GM18867 (cell line): ENCODE measurements at regions not wholly inside any gene's neighbourhood (a gene's known extent, or its start where the extent isn't known, plus 50 kb on each side); places are given as distances from the start of the nearest gene placed in this dataset.

Source experiments
- ATAC-seq: cut with Tn5 transposase; IDR thresholded peaks from one replicate; pipeline ENCODE4 v1.9.1; 2021; ENCODE audit warnings: mild to moderate bottlenecking, moderate library complexity; ENCODE audit not compliant: unreplicated experiment

GRCh38 chr5:143476601-143477211, 73.2 kb upstream of the NR3C1 start:
- ATAC-seq, result no peak

GRCh38 chr5:143474616-143475015, 71.1 kb upstream of the NR3C1 start:
- ATAC-seq, result no peak

DNA sequence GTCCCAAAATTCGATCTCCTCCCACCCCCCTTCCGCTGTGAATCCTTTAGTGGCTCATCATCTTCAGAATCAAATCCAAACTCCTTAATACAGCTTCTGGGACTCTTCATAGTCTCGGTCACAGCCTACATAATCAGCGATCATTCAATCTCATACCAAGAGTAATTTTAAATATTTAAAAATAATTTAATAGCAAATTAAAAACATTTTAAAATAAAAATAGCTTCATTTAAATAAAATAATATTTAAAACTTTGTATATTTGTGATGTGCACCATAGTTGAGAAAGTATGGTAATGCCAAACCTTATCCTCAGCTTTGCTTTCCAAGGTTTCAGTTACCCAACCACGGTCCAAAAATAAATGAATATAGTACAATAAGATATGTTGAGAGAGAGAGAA, 70.0 kb upstream of the NR3C1 start:
- ATAC-seq, result no peak

- no peak for ATAC-seq
Observed at GRCh38 chr5:143472576-143472975, 69.1 kb upstream of the NR3C1 start.

DNA sequence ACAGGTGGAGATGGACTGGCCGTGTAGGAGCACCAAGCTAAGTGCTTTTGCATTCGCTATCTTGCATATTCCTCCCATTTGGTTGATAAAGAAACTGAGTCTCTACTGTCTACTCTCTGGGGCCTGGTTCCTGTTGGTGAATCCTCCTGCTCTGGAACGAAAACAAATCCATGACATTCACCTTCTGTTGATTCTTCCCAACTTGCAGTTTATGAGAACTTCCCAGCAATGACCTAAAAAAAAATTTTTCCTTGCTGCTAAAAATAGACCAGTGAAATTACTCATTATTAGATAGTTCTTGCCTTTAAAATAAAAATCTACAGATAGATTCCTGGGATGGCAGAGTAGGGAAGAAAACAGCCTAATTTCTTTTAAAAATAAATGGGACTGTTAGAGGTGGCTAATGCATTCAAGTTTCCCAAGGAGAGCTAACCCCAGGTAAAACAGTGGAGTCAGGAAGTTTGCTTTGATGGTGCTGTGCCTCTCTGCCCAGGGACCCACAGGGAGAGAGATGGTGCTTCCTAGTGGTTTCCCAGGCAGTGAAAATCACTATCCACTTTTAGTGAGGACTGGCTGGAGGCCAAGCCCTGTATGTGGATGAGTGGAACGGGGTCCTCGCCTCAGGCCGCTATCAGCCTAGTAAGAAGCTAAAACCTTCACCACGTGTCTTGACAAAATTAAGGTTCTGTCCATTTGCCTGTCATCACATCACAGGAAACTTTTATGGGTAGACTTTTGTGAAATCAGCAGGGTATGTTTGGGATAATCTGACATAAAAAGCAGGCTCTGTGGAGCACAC, 68.4 kb upstream of the NR3C1 start:
- ATAC-seq, result no peak

DNA sequence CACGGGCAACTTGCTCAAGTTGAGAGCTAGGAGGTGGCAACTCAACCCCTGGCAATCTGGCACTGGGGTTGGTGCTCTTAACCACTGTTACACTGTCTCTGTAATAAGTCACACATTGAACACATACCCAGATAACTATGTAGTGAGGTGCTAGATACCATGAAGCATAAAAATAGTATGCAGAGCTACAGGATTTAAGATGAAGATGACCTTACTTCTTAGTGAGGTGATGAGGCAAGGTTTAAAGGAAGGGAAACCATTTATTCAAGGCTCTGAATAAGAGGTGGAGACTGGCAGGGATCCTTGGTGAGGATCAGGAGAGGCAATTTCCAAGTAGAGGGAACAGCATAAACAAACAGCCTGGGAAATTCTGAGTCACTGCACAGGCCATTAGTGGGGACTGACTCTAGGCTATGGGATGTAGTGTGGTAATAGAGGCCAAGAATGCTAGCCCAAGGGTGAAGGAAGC, 67.6 kb upstream of the NR3C1 start:
- ATAC-seq, result no peak

GRCh38 chr5:143470120-143470519, 66.6 kb upstream of the NR3C1 start:
- no peak for ATAC-seq

DNA sequence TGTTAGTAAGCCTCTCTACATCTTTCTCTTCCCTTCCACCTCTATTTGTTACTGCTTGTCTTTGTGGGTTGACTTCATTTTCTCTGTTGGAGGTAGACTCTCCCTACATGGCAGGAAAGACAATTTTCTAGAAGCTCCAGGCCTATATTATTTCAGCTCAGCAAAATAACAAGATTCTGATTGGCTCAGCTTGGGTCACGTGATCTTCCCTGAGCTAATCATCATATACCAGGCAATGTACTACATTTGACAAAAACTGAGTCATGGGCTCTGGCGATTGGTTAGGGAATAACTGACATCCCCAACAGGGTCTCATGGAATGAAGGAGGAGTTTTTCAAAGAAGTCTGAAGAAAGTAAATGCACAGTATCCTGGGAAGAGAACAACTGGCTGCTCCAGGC, 65.6 kb upstream of the NR3C1 start:
- no peak for ATAC-seq

GRCh38 chr5:143466632-143467031, 63.1 kb upstream of the NR3C1 start:
- ATAC-seq, result no peak

DNA sequence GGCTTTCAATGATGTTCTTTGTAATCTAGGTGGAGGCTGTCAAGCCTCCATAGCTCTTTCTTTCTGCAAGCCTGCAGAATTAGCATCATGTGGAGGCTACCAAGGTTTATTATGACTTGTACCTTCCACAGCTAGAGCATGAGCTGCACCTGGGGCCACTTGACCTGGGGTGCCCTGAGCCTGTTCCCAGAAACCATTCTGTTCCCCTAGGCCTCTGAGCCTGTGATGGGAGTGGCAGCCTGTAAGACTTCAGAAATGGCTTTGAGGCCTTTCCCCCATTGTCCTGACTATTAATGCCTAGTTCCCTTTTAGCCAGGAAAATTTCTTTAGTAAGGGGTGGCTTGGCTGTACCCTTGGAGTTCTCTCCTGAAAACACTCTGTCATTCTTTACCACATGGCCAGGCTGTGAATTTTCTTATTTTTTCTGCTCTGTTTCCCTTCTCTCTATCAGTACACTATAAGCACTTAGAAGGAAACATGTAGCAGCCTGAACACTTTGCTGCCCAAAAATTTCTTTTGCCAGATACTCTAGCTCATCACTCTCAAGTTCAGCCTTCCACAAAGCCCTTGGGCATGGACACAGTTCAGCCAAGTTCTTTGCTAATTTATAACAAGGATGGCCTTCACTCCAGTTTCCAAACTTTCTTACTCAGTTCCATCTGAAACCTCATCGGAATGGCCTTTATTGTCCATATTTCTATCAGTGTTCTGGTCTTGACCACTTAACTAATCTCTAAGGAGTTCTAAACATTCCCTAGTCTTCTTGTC, 61.4 kb upstream of the NR3C1 start:
- no peak for ATAC-seq

- no peak for ATAC-seq
Observed at GRCh38 chr5:143462431-143462830, 58.9 kb upstream of the NR3C1 start.

DNA sequence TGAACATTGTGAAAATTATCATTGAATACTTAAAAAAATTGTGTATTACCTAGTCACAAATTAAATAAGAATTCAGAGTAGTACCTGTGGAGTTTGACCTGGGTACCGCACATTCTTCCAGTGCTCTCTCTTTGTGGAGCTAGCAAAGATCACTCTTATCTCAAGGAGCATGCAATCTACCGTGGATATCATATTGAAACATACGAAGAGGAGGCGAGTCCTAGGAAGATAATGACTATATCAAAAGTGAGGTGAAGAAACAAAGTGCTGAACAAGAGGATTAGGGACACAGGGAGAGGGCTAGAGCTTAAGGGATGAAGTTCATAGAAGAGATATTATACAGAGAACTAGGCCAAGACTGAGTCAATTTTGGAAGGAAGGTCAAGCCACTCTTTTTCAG, 55.9 kb upstream of the NR3C1 start:
- no peak for ATAC-seq

- ATAC-seq, result no peak
Observed at GRCh38 chr5:143456952-143457547, 53.6 kb upstream of the NR3C1 start.

DNA sequence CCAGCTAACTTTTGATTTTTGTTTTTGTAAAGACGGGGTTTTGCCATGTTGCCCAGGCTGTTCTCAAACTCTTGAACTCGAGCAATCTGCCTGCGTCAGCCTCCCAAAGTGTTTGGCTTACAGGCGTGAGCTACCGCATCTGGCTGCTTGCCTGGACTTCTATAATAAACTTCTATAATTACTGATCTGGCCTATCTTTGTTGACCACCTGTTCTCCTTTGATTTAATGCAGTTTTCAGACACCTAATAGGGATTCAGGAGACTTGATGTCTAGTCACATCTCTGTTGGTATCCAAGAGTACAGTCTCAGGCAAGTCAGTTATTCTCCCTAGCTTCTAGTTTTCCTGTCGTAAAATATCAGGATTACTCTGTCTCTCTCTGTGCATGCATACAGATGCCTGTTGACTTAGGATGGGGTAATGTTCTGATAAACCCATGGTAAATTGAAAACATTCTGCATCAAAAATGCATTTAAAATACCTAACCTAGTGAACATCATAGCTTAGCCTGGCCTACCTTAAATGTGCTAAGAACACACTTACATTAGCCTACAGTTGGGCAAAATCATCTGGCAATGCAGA, 51.5 kb upstream of the NR3C1 start:
- ATAC-seq, result no peak

DNA sequence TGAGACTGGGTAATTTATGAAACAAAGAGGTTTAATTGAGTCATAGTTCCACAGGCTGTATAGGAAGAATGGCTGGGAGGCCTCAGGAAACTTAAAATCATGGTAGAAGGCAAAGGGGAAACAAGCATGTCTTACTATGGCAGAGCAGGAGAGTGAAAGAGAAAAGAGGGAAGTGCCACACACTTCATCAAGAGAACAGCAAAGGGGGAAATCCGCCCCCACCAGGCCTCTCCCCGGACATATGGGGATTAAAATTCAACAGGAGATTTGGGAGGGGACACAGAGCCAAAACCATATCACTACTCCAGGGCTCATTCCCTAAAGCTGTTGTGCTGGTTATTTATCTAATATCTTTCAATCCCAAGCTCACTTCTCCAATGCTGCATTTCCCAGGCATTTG, 50.2 kb upstream of the NR3C1 start:
- ATAC-seq, result no peak
